ENCODE measurements at regions not wholly inside any gene's neighbourhood (a gene's known extent, or its start where the extent isn't known, plus 50 kb on each side); places are given as distances from the start of the nearest gene placed in this dataset.
"Not testable (repeated sequence)": the region's sequence is repeated elsewhere in the genome, so short reads cannot be mapped to it uniquely, and the experiment has no call there.

GRCh38 chr11:72525466-72525865 lies 91.1 kb upstream of the CLPB start:
- H3K4me1 Mint-ChIP-seq = peaks cover 14% of the 10 kb centered on the region
- ATAC-seq = no peak
- H3K36me3 Mint-ChIP-seq (ENCODE audit: low read depth) = peaks cover 3% of the 10 kb centered on the region
- no peak for DNase-seq
- H3K4me3 Mint-ChIP-seq = no peak overlapping the region
- peak overlapping the region; percentile 66 for H3K27ac Mint-ChIP-seq
- no peaks in the 10 kb centered on the region for H3K9me3 ChIP-seq (ENCODE audit: control insufficient read depth, low read length, poor library complexity, severe bottlenecking)
- peaks cover 4% of the 10 kb centered on the region for H3K27me3 Mint-ChIP-seq

DNA sequence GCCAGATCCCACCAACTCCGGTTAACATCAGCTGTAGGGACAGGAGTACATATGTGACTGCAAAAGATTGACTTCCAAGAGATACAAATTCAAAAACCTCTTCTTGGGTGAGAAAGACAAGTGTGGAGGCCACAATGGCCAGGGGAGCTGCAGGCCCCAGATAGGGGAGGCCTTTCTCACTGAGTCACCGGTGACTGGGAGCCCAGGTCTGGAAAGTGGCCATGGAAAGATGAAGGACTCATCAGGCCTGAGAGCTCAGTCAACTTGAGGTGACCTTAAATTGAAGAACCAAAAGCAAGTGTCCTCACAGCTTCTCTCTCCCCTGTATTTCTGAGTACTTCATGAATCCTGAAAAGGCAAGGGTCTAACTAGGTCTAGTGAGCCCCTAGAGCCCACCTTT lies 90.4 kb upstream of the CLPB start:
- peaks cover 18% of the 10 kb centered on the region for H3K4me1 Mint-ChIP-seq
- ATAC-seq (no peak), DNase-seq (no peak)
- no peaks in the 10 kb centered on the region for H3K36me3 Mint-ChIP-seq (ENCODE audit: low read depth)
- no peak overlapping the region for H3K27ac Mint-ChIP-seq
- no peak overlapping the region for H3K4me3 Mint-ChIP-seq
- H3K9me3 ChIP-seq (ENCODE audit: control insufficient read depth, low read length, poor library complexity, severe bottlenecking) = no peaks in the 10 kb centered on the region
- no peaks in the 10 kb centered on the region for H3K27me3 Mint-ChIP-seq

GRCh38 chr11:72523991-72524390 lies 89.7 kb upstream of the CLPB start:
- Mint-ChIP-seq H3K27me3 (no peaks in the 10 kb centered on the region), H3K4me1 (peaks cover 25% of the 10 kb centered on the region), H3K27ac (no peak overlapping the region), H3K4me3 (no peak overlapping the region), H3K36me3 (ENCODE audit: low read depth) (no peaks in the 10 kb centered on the region)
- no peaks in the 10 kb centered on the region for H3K9me3 ChIP-seq (ENCODE audit: control insufficient read depth, low read length, poor library complexity, severe bottlenecking)
- ATAC-seq (no peak), DNase-seq (no peak)

DNA sequence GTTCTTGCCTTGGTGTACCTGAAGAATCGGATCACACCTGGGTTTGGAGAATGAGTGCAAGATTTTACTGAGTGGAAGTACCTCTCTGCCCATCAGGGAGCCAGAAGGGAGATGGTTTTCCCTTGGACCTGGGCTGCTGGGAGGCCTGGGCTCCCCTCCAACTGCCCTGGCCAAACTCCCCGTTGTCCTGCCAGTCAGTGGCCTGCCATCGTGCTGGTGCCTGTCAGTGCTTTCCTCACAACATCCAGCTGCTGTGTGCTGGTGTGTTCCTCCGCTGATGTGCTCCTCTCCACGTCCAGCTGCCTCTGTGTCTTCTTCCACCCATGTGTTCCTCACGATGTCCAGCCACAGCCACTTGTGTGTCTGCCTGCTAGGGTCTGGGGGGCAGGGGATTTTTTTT lies 87.9 kb upstream of the CLPB start:
- Mint-ChIP-seq H3K36me3 (ENCODE audit: low read depth) (no peaks in the 10 kb centered on the region), H3K4me3 (no peak overlapping the region), H3K4me1 (peaks cover 27% of the 10 kb centered on the region), H3K27ac (peak overlapping the region; percentile 27), H3K27me3 (no peaks in the 10 kb centered on the region)
- H3K9me3 ChIP-seq (ENCODE audit: control insufficient read depth, low read length, poor library complexity, severe bottlenecking) = no peaks in the 10 kb centered on the region
- ATAC-seq (no peak), DNase-seq (no peak)

GRCh38 chr11:72521664-72522063 lies 87.3 kb upstream of the CLPB start:
- Mint-ChIP-seq H3K36me3 (ENCODE audit: low read depth) (no peaks in the 10 kb centered on the region), H3K4me1 (peaks cover 30% of the 10 kb centered on the region), H3K4me3 (no peak overlapping the region), H3K27ac (peak overlapping the region; percentile 87), H3K27me3 (no peaks in the 10 kb centered on the region)
- no peaks in the 10 kb centered on the region for H3K9me3 ChIP-seq (ENCODE audit: control insufficient read depth, low read length, poor library complexity, severe bottlenecking)
- DNase-seq = no peak
- ATAC-seq = no peak

DNA sequence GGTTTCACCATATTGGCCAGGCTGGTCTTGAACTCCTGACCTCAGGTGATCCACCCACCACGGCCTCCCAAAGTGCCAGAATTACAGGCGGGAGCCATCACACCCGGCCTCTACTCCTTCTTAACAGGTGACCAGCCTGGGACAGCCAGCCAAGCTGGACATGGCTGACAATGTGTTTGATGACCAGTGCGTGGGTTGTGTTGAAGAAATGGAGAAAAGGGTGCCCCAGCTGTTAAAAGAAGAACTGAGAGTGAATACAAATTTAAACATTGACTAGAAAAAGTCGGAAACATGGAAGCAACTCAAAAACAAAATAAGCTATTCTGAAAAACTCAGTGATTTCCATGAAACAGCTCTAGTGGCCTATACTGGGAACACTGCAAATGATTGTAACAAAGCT lies 86.5 kb upstream of the CLPB start:
- no peaks in the 10 kb centered on the region for H3K9me3 ChIP-seq (ENCODE audit: control insufficient read depth, low read length, poor library complexity, severe bottlenecking)
- H3K27me3 Mint-ChIP-seq = no peaks in the 10 kb centered on the region
- H3K36me3 Mint-ChIP-seq (ENCODE audit: low read depth) = no peaks in the 10 kb centered on the region
- H3K4me3 Mint-ChIP-seq = no peak overlapping the region
- DNase-seq (no peak), ATAC-seq (no peak)
- H3K4me1 Mint-ChIP-seq = peaks cover 33% of the 10 kb centered on the region
- H3K27ac Mint-ChIP-seq = peak overlapping the region; percentile 87

GRCh38 chr11:72519882-72520281 lies 85.6 kb upstream of the CLPB start:
- H3K4me3 Mint-ChIP-seq = peak overlapping the region; percentile 82
- H3K36me3 Mint-ChIP-seq (ENCODE audit: low read depth); DNase-seq; H3K9me3 ChIP-seq (ENCODE audit: control insufficient read depth, low read length, poor library complexity, severe bottlenecking); H3K27me3 Mint-ChIP-seq: not testable (repeated sequence)
- ATAC-seq = peak; percentile 90
- H3K4me1 Mint-ChIP-seq = peaks cover 33% of the 10 kb centered on the region
- peak overlapping the region; percentile 87 for H3K27ac Mint-ChIP-seq

DNA sequence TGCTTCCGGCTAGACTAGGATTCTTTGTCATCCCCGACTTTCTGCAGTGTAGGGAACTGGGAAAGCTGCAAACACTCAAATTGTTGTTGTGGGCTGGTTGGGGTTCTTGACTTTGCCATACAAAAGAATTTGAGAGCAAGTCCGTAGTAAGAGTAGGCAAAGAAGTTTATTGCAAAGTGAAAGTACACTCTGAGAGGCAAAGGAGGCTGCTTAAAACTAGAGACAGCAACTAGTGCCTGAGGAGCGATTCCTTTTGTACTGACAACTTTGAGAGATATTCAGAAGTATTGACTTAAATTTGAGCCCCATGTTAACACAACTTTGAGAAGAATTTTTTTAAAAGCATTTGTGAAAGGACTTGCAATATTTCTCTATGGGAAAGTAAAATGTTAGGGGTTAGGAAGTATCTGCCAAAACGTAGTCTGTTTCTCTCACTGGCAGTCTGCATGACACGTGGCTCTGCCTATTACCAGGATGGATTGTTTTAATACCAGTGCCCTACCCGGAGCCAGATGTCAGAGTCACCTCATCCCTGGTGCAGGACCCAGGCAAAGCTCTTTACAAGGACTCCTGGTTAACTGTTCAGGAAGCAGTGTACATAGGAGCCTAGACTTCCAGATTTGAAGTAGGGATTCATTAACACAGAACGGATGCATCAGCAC lies 85.0 kb upstream of the CLPB start:
- H3K9me3 ChIP-seq (ENCODE audit: control insufficient read depth, low read length, poor library complexity, severe bottlenecking) = no peaks in the 10 kb centered on the region
- Mint-ChIP-seq H3K27ac (peak overlapping the region; percentile 87), H3K27me3 (no peaks in the 10 kb centered on the region), H3K36me3 (ENCODE audit: low read depth) (no peaks in the 10 kb centered on the region), H3K4me1 (peaks cover 33% of the 10 kb centered on the region), H3K4me3 (peak overlapping the region; percentile 82)
- DNase-seq (no peak), ATAC-seq (peak; percentile 60)

DNA sequence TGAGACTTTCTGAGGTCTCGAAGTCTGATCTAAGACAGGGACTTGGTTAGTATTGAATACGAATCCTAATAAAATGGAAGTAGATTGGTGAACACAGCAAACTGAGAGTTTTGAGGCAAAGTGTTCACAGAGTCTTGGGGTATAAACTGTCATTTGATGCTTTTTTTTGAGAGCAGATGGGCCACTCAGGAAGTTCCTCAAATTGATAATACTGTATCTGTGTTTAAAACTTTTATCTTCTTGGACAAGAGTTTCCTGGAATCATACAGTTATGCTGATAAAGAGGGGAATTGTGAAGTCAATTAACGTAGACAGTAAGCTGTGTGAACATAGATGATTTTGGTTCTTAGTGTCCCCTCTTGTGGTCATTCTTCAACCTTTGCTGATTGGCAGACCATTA lies 80.0 kb upstream of the CLPB start:
- no peaks in the 10 kb centered on the region for H3K27me3 Mint-ChIP-seq
- H3K27ac Mint-ChIP-seq = no peak overlapping the region
- peaks cover 3% of the 10 kb centered on the region for H3K9me3 ChIP-seq (ENCODE audit: control insufficient read depth, low read length, poor library complexity, severe bottlenecking)
- ATAC-seq (no peak), DNase-seq (no peak)
- H3K4me3 Mint-ChIP-seq = no peak overlapping the region
- H3K4me1 Mint-ChIP-seq = peaks cover 11% of the 10 kb centered on the region
- H3K36me3 Mint-ChIP-seq (ENCODE audit: low read depth) = peaks cover 2% of the 10 kb centered on the region

GRCh38 chr11:72513411-72513810 lies 79.1 kb upstream of the CLPB start:
- H3K27me3 Mint-ChIP-seq = no peaks in the 10 kb centered on the region
- H3K4me3 Mint-ChIP-seq = no peak overlapping the region
- no peak for DNase-seq

GRCh38 chr11:72512956-72513355 lies 78.6 kb upstream of the CLPB start:
- DNase-seq (no peak), ATAC-seq (no peak)
- Mint-ChIP-seq H3K36me3 (ENCODE audit: low read depth) (peaks cover 2% of the 10 kb centered on the region), H3K27ac (no peak overlapping the region), H3K4me3 (no peak overlapping the region), H3K4me1 (peaks cover 8% of the 10 kb centered on the region), H3K27me3 (no peaks in the 10 kb centered on the region)
- H3K9me3 ChIP-seq (ENCODE audit: control insufficient read depth, low read length, poor library complexity, severe bottlenecking) = peaks cover 3% of the 10 kb centered on the region

More at GRCh38 chr11:72513411-72513810, 79.1 kb upstream of the CLPB start:
- H3K27ac Mint-ChIP-seq = no peak overlapping the region
- H3K4me1 Mint-ChIP-seq = peaks cover 8% of the 10 kb centered on the region
- peaks cover 3% of the 10 kb centered on the region for H3K9me3 ChIP-seq (ENCODE audit: control insufficient read depth, low read length, poor library complexity, severe bottlenecking)
- ATAC-seq = no peak
- H3K36me3 Mint-ChIP-seq (ENCODE audit: low read depth) = peaks cover 2% of the 10 kb centered on the region

DNA sequence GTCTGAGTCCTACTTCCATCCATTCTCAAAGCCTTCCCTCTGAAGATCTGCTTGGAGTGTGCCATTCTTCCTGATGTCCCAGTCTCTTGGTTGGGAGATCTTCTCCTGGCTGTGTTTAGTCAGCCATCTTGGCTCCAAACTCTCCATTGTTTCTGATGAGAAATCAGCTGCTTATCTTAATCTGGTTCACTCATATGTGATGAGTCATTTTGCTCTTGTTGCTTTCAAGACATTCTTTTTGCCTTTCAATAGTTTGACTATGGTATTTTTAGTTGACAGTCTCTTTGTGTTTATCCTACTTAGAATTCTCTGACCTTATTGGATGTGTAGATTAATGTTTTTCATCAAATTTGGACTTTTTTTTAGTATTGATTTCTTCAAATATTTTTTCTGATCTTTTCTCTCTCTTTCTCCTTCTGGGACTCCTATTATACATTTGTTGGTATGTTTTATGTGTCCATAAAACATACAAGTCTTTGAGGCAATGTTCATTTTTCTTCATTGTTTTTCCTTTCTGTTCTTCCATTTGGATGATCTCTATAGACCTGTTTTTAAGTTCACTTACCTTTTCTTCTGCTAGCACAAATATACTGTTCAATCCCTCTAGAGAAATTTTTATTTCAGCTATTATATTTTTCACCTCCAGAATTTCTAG lies 77.2 kb upstream of the CLPB start:
- H3K27me3 Mint-ChIP-seq = no peaks in the 10 kb centered on the region
- H3K9me3 ChIP-seq (ENCODE audit: control insufficient read depth, low read length, poor library complexity, severe bottlenecking) = peaks cover 3% of the 10 kb centered on the region
- H3K27ac Mint-ChIP-seq = no peak overlapping the region
- peaks cover 3% of the 10 kb centered on the region for H3K4me1 Mint-ChIP-seq
- ATAC-seq (no peak), DNase-seq (no peak)
- H3K4me3 Mint-ChIP-seq = no peak overlapping the region
- peaks cover 4% of the 10 kb centered on the region for H3K36me3 Mint-ChIP-seq (ENCODE audit: low read depth)

GRCh38 chr11:72507050-72507449 lies 72.7 kb upstream of the CLPB start:
- Mint-ChIP-seq H3K27me3 (no peaks in the 10 kb centered on the region), H3K4me1 (no peaks in the 10 kb centered on the region), H3K27ac (no peak overlapping the region), H3K4me3 (no peak overlapping the region), H3K36me3 (ENCODE audit: low read depth) (peaks cover 4% of the 10 kb centered on the region)
- peaks cover 3% of the 10 kb centered on the region for H3K9me3 ChIP-seq (ENCODE audit: control insufficient read depth, low read length, poor library complexity, severe bottlenecking)
- DNase-seq = no peak
- no peak for ATAC-seq

- H3K9me3 ChIP-seq (ENCODE audit: control insufficient read depth, low read length, poor library complexity, severe bottlenecking) = peaks cover 3% of the 10 kb centered on the region
- ATAC-seq (no peak), DNase-seq (no peak)
- peaks cover 6% of the 10 kb centered on the region for H3K4me1 Mint-ChIP-seq
- no peaks in the 10 kb centered on the region for H3K27me3 Mint-ChIP-seq
- no peaks in the 10 kb centered on the region for H3K36me3 Mint-ChIP-seq (ENCODE audit: low read depth)
- H3K27ac Mint-ChIP-seq = no peak overlapping the region
- no peak overlapping the region for H3K4me3 Mint-ChIP-seq
Observed at GRCh38 chr11:72497731-72498130, 63.4 kb upstream of the CLPB start.

Data from T-helper 17 cell (primary cell).